Cardiac fibroblast (primary cell): ENCODE measurements at regions not wholly inside any gene's neighbourhood (a gene's known extent, or its start where the extent isn't known, plus 50 kb on each side); places are given as distances from the start of the nearest gene placed in this dataset.
"Not testable (repeated sequence)": the region's sequence is repeated elsewhere in the genome, so short reads cannot be mapped to it uniquely, and the experiment has no call there.

ENCODE experiments used
- DNase-seq, 2 donors: peaks; one replicate each; pipeline versions ENCODE4 v3.0.0 to v3.0.0-alpha.2; 2010; ENCODE audit warnings: low read depth in 2 of 2
- H3K4me3 ChIP-seq, 2 donors: replicated peaks in 1 of 2; 1 replicate in 1 of 2; 2 replicates in 1 of 2; pipeline ENCODE4 v1.5.1; 2011; ENCODE audit warnings: low read depth in 2 of 2, low read length in 2 of 2, mild to moderate bottlenecking in 2 of 2, moderate library complexity in 1 of 2
- CTCF ChIP-seq: IDR thresholded peaks from one replicate; pipeline ENCODE4 v1.5.1; 2011; ENCODE audit warnings: low read depth, mild to moderate bottlenecking, low read length, inconsistent platforms

- H3K4me3 ChIP-seq: no peak overlapping the region
- no peak for TF ChIP-seq CTCF
- no peak for DNase-seq
Measured at GRCh38 chr5:17326600-17327037, 109.2 kb downstream of the BASP1 start.

- H3K4me3 ChIP-seq: no peak overlapping the region
- peak in 1 of 2 donors; percentile 21 for DNase-seq
- TF ChIP-seq CTCF: no peak
Measured at GRCh38 chr5:17327048-17327625, 109.7 kb downstream of the BASP1 start.

GRCh38 chr5:17329571-17329970 lies 112.1 kb downstream of the BASP1 start:
- TF ChIP-seq CTCF: no peak
- DNase-seq: no peak
- H3K4me3 ChIP-seq: no peak overlapping the region

GRCh38 chr5:17330386-17330785 lies 113.0 kb downstream of the BASP1 start:
- DNase-seq: no peak
- TF ChIP-seq CTCF: no peak
- H3K4me3 ChIP-seq: no peak overlapping the region

GRCh38 chr5:17331651-17332050 lies 114.2 kb downstream of the BASP1 start:
- H3K4me3 ChIP-seq: no peak overlapping the region
- no peak for TF ChIP-seq CTCF
- no peak for DNase-seq

- no peak for TF ChIP-seq CTCF
- DNase-seq: no peak
- no peak overlapping the region for H3K4me3 ChIP-seq
Measured at GRCh38 chr5:17333755-17334154, 116.3 kb downstream of the BASP1 start.

- no peak for DNase-seq
- no peak overlapping the region for H3K4me3 ChIP-seq
- no peak for TF ChIP-seq CTCF
Measured at GRCh38 chr5:17336054-17336453, 118.6 kb downstream of the BASP1 start.

GRCh38 chr5:17336723-17337122 lies 119.3 kb downstream of the BASP1 start:
- not testable (repeated sequence) for DNase-seq, H3K4me3 ChIP-seq
